Liver (tissue), 3 donors: ENCODE measurements at regions not wholly inside any gene's neighbourhood (a gene's known extent, or its start where the extent isn't known, plus 50 kb on each side); places are given as distances from the start of the nearest gene placed in this dataset.

Source experiments
- GABPA ChIP-seq, 2 donors: IDR thresholded peaks in 1 of 2; conservative IDR thresholded peaks in 1 of 2; 2 replicates each; pipeline ENCODE4 v1.6.1; 2016; ENCODE audit warnings: antibody characterized with exemption in 2 of 2, mild to moderate bottlenecking in 1 of 2, moderate library complexity in 1 of 2
- TF ChIP-seq, protein P1 (sequence below): fragments of 150-350 bp; IDR thresholded peaks from 2 replicates; pipeline ENCODE4 v1.5.1; 2017; ENCODE audit warnings: improper control_type of control experiment, low read depth, low read length; ENCODE audit not compliant: missing input control
- TF ChIP-seq, protein P2 (sequence below): IDR thresholded peaks from 2 replicates; pipeline ENCODE4 v1.6.1; 2016; ENCODE audit warnings: antibody characterized with exemption, mild to moderate bottlenecking
- donor health status: healthy.
- donor health status: healthy.

DNA sequence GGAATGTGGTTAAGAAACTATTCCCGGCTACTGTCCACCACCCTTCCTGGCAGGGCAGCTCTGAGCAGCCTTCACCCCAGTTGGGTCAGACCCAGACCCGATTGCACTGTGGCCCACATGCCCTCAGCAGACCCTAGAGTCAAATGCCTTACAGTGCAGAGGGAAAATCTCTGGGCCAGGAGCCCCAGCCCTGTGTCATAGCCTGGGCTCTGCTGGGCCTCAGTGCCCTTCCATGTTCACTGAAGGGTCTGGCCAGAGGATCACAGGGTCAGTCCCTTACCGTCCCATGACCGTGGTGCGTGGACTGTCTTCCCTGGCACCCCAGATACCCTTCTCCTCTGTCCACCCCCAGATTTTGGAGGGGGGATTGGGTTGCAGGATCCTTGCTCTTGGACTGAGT, 73.5 kb upstream of the COL5A1 start:
- TF ChIP-seq, protein P1, sequence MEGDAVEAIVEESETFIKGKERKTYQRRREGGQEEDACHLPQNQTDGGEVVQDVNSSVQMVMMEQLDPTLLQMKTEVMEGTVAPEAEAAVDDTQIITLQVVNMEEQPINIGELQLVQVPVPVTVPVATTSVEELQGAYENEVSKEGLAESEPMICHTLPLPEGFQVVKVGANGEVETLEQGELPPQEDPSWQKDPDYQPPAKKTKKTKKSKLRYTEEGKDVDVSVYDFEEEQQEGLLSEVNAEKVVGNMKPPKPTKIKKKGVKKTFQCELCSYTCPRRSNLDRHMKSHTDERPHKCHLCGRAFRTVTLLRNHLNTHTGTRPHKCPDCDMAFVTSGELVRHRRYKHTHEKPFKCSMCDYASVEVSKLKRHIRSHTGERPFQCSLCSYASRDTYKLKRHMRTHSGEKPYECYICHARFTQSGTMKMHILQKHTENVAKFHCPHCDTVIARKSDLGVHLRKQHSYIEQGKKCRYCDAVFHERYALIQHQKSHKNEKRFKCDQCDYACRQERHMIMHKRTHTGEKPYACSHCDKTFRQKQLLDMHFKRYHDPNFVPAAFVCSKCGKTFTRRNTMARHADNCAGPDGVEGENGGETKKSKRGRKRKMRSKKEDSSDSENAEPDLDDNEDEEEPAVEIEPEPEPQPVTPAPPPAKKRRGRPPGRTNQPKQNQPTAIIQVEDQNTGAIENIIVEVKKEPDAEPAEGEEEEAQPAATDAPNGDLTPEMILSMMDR: no peak
- no peak for TF ChIP-seq GABPA (IDR thresholded peaks at IDR 0.05 in 1 of 2, conservative IDR thresholded peaks at IDR 0.05 in 1 of 2)
- TF ChIP-seq, protein P2, sequence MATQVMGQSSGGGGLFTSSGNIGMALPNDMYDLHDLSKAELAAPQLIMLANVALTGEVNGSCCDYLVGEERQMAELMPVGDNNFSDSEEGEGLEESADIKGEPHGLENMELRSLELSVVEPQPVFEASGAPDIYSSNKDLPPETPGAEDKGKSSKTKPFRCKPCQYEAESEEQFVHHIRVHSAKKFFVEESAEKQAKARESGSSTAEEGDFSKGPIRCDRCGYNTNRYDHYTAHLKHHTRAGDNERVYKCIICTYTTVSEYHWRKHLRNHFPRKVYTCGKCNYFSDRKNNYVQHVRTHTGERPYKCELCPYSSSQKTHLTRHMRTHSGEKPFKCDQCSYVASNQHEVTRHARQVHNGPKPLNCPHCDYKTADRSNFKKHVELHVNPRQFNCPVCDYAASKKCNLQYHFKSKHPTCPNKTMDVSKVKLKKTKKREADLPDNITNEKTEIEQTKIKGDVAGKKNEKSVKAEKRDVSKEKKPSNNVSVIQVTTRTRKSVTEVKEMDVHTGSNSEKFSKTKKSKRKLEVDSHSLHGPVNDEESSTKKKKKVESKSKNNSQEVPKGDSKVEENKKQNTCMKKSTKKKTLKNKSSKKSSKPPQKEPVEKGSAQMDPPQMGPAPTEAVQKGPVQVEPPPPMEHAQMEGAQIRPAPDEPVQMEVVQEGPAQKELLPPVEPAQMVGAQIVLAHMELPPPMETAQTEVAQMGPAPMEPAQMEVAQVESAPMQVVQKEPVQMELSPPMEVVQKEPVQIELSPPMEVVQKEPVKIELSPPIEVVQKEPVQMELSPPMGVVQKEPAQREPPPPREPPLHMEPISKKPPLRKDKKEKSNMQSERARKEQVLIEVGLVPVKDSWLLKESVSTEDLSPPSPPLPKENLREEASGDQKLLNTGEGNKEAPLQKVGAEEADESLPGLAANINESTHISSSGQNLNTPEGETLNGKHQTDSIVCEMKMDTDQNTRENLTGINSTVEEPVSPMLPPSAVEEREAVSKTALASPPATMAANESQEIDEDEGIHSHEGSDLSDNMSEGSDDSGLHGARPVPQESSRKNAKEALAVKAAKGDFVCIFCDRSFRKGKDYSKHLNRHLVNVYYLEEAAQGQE: no peak
